Loucy (cell line): ENCODE measurements at regions not wholly inside any gene's neighbourhood (a gene's known extent, or its start where the extent isn't known, plus 50 kb on each side); places are given as distances from the start of the nearest gene placed in this dataset.

Experiments used
- CTCF ChIP-seq: fragments of 200-600 bp; sonication (generic); conservative IDR thresholded peaks from 2 replicates; pipeline ENCODE4 v1.5.1; 2014; ENCODE audit warnings: mild to moderate bottlenecking, antibody characterized with exemption, low read length
- EZH2phosphoT487 ChIP-seq: fragments of 200-600 bp; IDR thresholded peaks from 2 replicates; pipeline ENCODE4 v1.6.1; 2018; ENCODE audit warnings: antibody characterized with exemption, mild to moderate bottlenecking, moderate library complexity, borderline replicate concordance

- TF ChIP-seq CTCF (no peak), EZH2phosphoT487 (no peak)
Measured at GRCh38 chr6:141242957-141243356, 889.8 kb upstream of the GJE1 start.
